Heart right ventricle (tissue), 16 donors: ENCODE measurements at regions not wholly inside any gene's neighbourhood (a gene's known extent, or its start where the extent isn't known, plus 50 kb on each side); places are given as distances from the start of the nearest gene placed in this dataset.
"Not testable (repeated sequence)": the region's sequence is repeated elsewhere in the genome, so short reads cannot be mapped to it uniquely, and the experiment has no call there.

ENCODE experiments used
- ATAC-seq, 8 donors: fragments of 200-7000 bp; cut with Tn5 transposase; one replicate each; pipeline ENCODE4 v1.9.1; 2020; ENCODE audit warnings: mild to moderate bottlenecking in 8 of 8, moderate library complexity in 8 of 8, moderate number of reproducible peaks in 1 of 8
- DNase-seq, 2 donors: peaks; one replicate each; pipeline ENCODE4 v3.0.0-alpha.2; 2020
- H3K27ac ChIP-seq, 10 donors: fragments of 200-600 bp; sonication (generic) in 2 of 10; one replicate each; pipeline versions ENCODE4 v1.5.0 to v1.8.0; 2020 to 2022; ENCODE audit warnings: mild to moderate bottlenecking in 3 of 10
- H3K27me3 ChIP-seq, 7 donors: fragments of 200-600 bp; one replicate each; pipeline ENCODE4 v1.8.0; 2021 to 2022; ENCODE audit warnings: mild to moderate bottlenecking in 2 of 7
- H3K36me3 ChIP-seq, 9 donors: fragments of 200-600 bp; sonication (generic) in 1 of 9; one replicate each; pipeline versions ENCODE4 v1.5.0 to v1.8.0; 2020 to 2022; ENCODE audit warnings: mild to moderate bottlenecking in 2 of 9
- H3K4me1 ChIP-seq, 9 donors: fragments of 200-600 bp; sonication (generic) in 1 of 9; one replicate each; pipeline versions ENCODE4 v1.5.0 to v1.8.0; 2020 to 2022; ENCODE audit warnings: mild to moderate bottlenecking in 4 of 9
- H3K4me3 ChIP-seq, 10 donors: fragments of 200-600 bp; sonication (generic) in 2 of 10; one replicate each; pipeline versions ENCODE4 v1.5.0 to v1.8.0; 2020 to 2022; ENCODE audit warnings: mild to moderate bottlenecking in 7 of 10, moderate library complexity in 2 of 10
- H3K9me3 ChIP-seq, 11 donors: fragments of 200-600 bp in 10 of 11; sonication (generic) in 2 of 11; one replicate each; pipeline versions ENCODE4 v1.5.0 to v1.8.0; 2013 to 2022; ENCODE audit warnings: mild to moderate bottlenecking in 2 of 11, control low read depth in 1 of 11, moderate library complexity in 1 of 11
- CTCF ChIP-seq, 9 donors: fragments of 200-600 bp; sonication (generic) in 2 of 9; IDR thresholded peaks; one replicate each; pipeline versions ENCODE4 v1.5.0 to v1.8.0; 2021 to 2022; ENCODE audit warnings: antibody characterized with exemption in 9 of 9, mild to moderate bottlenecking in 5 of 9, moderate library complexity in 1 of 9
- WGBS, 2 donors: extraction: QIAGEN DNeasy Blood & Tissue Kit; methylation state at CpG; one replicate each; pipeline ENCODE4 v1.1.7; 2013; ENCODE audit warnings: inconsistent platforms in 1 of 2; 5-methylcytosine and 5-hydroxymethylcytosine counted together
- intact Hi-C, 10 donors: fragments of 100-400 bp; cut with DNase I; formaldehyde crosslinking; loops; one replicate each; pipeline versions ENCODE4 v1.11.1 to v1.14.2; 2022
- donor health status: Arrhythmogenic right ventricular cardiomyopathy.
- donor health status: ischemic (EF 13 %, LVEDD 7.1; RV severe dilation, severe dysfunction).
- donor health status: healthy with polysubstance abuse.
- donor health status: DM: no; HTN: yes; CAD: no.
- donor health status: DM: no; HTN: no; CAD: no.
- donor health status: ischemic (EF 25% LVEDD 6.9; RV normal size, moderate dysfunction).
- donor health status: ischemic (EF 25% LVEDD 5.7; RV mildly dilated, moderate dysfunction).
- donor health status: healthy.
- donor health status: DM: yes; HTN: yes; CAD: no.
- donor health status: Ischemic cardiomyopathy.
- donor health status: ischemic (EF 35%, LVEDD 5.7; RV mildly dilated, moderate dysfunction).
- donor health status: nonischemic (EF 11% LVEDD 7.7; RV severe dilation, severe dysfunction).
- donor health status: DM: yes; HTN: yes; CAD: no.
- donor health status: PGD.
- donor health status: ischemic (EF 29% LVEDD 5.4; RV normal size, mild dysfunction).
- donor health status: nonischemic (EF 23%, LVEDD 6.1; RV moderate dilation, normal function).

- Histone ChIP-seq H3K27ac (no peak overlapping the region), H3K36me3 (no peaks in the 10 kb centered on the region), H3K4me1 (peaks cover 0 to 17% (median 0%) of the 10 kb centered on the region in 9 donors), H3K9me3 (no peaks in the 10 kb centered on the region), H3K4me3 (no peak overlapping the region), H3K27me3 (peaks cover 0 to 3% (median 0%) of the 10 kb centered on the region in 7 donors)
- WGBS, 2 donors, result 38 to 39% methylated on average over 2 of the region's 2 CpGs
- ATAC-seq (no peak), DNase-seq (no peak)
- TF ChIP-seq CTCF (IDR thresholded peaks at IDR 0.05), result no peak
- intact Hi-C loops, result no loop called here
These were observed 201.3 kb upstream of the CXCR4 start for GRCh38 chr2:136319237-136319636.

- Histone ChIP-seq H3K9me3 (no peaks in the 10 kb centered on the region), H3K27me3 (peaks cover 0 to 10% (median 0%) of the 10 kb centered on the region in 7 donors)
These were observed 196.3 kb upstream of the CXCR4 start for GRCh38 chr2:136314240-136314639.

GRCh38 chr2:136312568-136312967, 194.6 kb upstream of the CXCR4 start:
- DNase-seq, H3K4me3 ChIP-seq, H3K27ac ChIP-seq, intact Hi-C loops, H3K9me3 ChIP-seq, ATAC-seq, H3K36me3 ChIP-seq, H3K4me1 ChIP-seq, H3K27me3 ChIP-seq: not testable (repeated sequence)
- 93 to 94% methylated on average over 1 of the region's 1 CpG for WGBS, 2 donors

More at GRCh38 chr2:136314240-136314639, 196.3 kb upstream of the CXCR4 start:
- Histone ChIP-seq H3K4me3 (no peak overlapping the region), H3K27ac (no peak overlapping the region), H3K4me1 (no peaks in the 10 kb centered on the region), H3K36me3 (no peaks in the 10 kb centered on the region)
- intact Hi-C loops, result no loop called here
- no peak for DNase-seq
- no peak for ATAC-seq
- TF ChIP-seq CTCF (IDR thresholded peaks at IDR 0.05), result no peak

- no peaks in the 10 kb centered on the region for H3K36me3 ChIP-seq
- H3K4me1 ChIP-seq, result no peaks in the 10 kb centered on the region
- peaks cover 0 to 8% (median 0%) of the 10 kb centered on the region in 7 donors for H3K27me3 ChIP-seq
- 78 to 80% methylated on average over 11 of the region's 11 CpGs for WGBS, 2 donors
- no peaks in the 10 kb centered on the region for H3K9me3 ChIP-seq
- intact Hi-C loops, result no loop called here
- ATAC-seq (no peak), DNase-seq (no peak)
- H3K27ac ChIP-seq, result no peak overlapping the region
- H3K4me3 ChIP-seq, result no peak overlapping the region
- no peak for TF ChIP-seq CTCF (IDR thresholded peaks at IDR 0.05)
These were observed 193.1 kb upstream of the CXCR4 start for GRCh38 chr2:136310797-136311603.

GRCh38 chr2:136310005-136310495, 192.1 kb upstream of the CXCR4 start:
- no peak for ATAC-seq

More at GRCh38 chr2:136310005-136310495, 192.1 kb upstream of the CXCR4 start:
- Histone ChIP-seq H3K4me3 (no peak overlapping the region), H3K27ac (no peak overlapping the region), H3K27me3 (peaks cover 0 to 8% (median 0%) of the 10 kb centered on the region in 7 donors), H3K9me3 (no peaks in the 10 kb centered on the region), H3K36me3 (no peaks in the 10 kb centered on the region), H3K4me1 (no peaks in the 10 kb centered on the region)
- no peak for TF ChIP-seq CTCF (IDR thresholded peaks at IDR 0.05)
- 51 to 53% methylated on average over 10 of the region's 10 CpGs for WGBS, 2 donors
- intact Hi-C loops, result no loop called here
- DNase-seq, result no peak
